ENCODE measurements at regions not wholly inside any gene's neighbourhood (a gene's known extent, or its start where the extent isn't known, plus 50 kb on each side); places are given as distances from the start of the nearest gene placed in this dataset.

DNA sequence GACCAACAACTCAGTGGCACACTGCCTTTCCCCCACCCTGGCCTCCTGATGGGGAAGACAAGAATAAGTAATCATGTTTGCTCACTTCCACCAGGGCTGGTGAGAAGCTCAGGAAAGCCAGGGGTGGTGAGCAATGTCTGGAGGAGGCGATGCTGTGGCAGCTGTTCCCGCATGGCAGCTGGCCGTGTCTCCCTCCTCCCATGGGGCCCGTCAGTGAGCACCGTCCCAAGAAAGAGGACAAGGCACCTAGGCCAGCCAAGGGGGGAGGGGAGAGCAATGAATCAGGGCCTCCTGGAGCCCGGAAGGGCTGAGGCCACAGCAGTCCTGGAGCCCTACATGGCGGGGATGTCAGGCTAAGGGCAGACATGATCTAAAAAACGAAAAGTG is 69.2 kb upstream of the INSIG1 start:
- no peak overlapping the region for H3K4me3 ChIP-seq (ENCODE audit: low read depth, low read length)
- DNase-seq (ENCODE audit: low read depth), result no peak
- no peak for TF ChIP-seq CTCF (IDR thresholded peaks at IDR 0.05; ENCODE audit: insufficient read depth, low read depth, low read length, missing control alignments)

- no peak for TF ChIP-seq CTCF (IDR thresholded peaks at IDR 0.05; ENCODE audit: insufficient read depth, low read depth, low read length, missing control alignments)
- DNase-seq (ENCODE audit: low read depth), result no peak
- no peak overlapping the region for H3K4me3 ChIP-seq (ENCODE audit: low read depth, low read length)
Observed at GRCh38 chr7:155228894-155229293, 68.8 kb upstream of the INSIG1 start.

- no peak overlapping the region for H3K4me3 ChIP-seq (ENCODE audit: low read depth, low read length)
- TF ChIP-seq CTCF (IDR thresholded peaks at IDR 0.05; ENCODE audit: insufficient read depth, low read depth, low read length, missing control alignments), result no peak
- no peak for DNase-seq (ENCODE audit: low read depth)
Observed at GRCh38 chr7:155229548-155230168, 68.0 kb upstream of the INSIG1 start.

DNA sequence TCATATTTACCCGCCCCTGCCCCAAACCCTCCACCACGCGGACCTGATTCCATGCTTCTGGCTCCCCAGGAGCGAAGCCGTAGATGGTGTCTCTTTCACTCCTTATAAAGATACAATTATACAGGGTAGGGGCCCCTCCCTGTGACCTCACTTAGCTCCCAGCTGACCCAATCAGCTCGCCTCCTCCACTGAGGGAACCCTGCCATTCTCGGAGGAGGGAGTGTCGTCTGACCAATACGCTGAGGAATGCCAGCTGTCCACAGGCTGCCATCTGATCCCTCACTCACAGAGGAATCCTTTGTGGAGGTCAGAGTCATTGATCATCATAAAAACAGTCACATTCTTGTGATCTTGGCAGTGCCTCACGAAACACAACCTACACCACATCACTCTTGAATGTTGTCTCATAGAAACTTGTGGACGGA is 67.5 kb upstream of the INSIG1 start:
- no peak for DNase-seq (ENCODE audit: low read depth)
- TF ChIP-seq CTCF (IDR thresholded peaks at IDR 0.05; ENCODE audit: insufficient read depth, low read depth, low read length, missing control alignments), result no peak

GRCh38 chr7:155231241-155231800 is 66.4 kb upstream of the INSIG1 start:
- DNase-seq (ENCODE audit: low read depth), result no peak
- no peak for TF ChIP-seq CTCF (IDR thresholded peaks at IDR 0.05; ENCODE audit: insufficient read depth, low read depth, low read length, missing control alignments)
- H3K4me3 ChIP-seq (ENCODE audit: low read depth, low read length), result no peak overlapping the region

More for the DNA sequence above, 67.5 kb upstream of the INSIG1 start:
- no peak overlapping the region for H3K4me3 ChIP-seq (ENCODE audit: low read depth, low read length)

DNA sequence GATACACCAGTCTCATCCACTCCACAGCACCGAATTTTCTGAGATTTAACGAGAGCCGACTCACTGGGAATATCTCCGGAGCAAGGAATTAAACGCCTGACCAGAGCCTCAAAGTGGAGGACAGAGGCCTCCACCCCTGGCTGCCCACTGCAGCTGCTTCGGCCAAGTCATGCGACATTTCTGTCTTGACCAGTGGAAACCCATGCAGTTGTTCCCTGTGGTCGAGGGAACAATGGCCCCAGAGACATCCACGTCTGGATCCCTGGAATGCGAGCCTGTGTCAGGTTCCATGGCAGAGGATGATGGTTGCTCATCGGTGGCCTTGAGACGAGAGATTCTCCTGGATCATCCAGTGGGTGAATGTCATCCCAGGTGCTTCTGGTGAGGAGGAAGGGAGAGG is 65.7 kb upstream of the INSIG1 start:
- TF ChIP-seq CTCF (IDR thresholded peaks at IDR 0.05; ENCODE audit: insufficient read depth, low read depth, low read length, missing control alignments), result no peak
- no peak overlapping the region for H3K4me3 ChIP-seq (ENCODE audit: low read depth, low read length)
- no peak for DNase-seq (ENCODE audit: low read depth)

- H3K4me3 ChIP-seq (ENCODE audit: low read depth, low read length), result no peak overlapping the region
- no peak for TF ChIP-seq CTCF (IDR thresholded peaks at IDR 0.05; ENCODE audit: insufficient read depth, low read depth, low read length, missing control alignments)
- no peak for DNase-seq (ENCODE audit: low read depth)
Observed at GRCh38 chr7:155232911-155233310, 64.8 kb upstream of the INSIG1 start.

Data from GM12865 (cell line).